ENCODE measurements at regions not wholly inside any gene's neighbourhood (a gene's known extent, or its start where the extent isn't known, plus 50 kb on each side); places are given as distances from the start of the nearest gene placed in this dataset.
A peak's percentile ranks its signal among the peaks of the same experiment; 100 is the strongest.
"Not testable (repeated sequence)": the region's sequence is repeated elsewhere in the genome, so short reads cannot be mapped to it uniquely, and the experiment has no call there.

GRCh38 chr5:175344331-175345195, 99.4 kb downstream of the DRD1 start:
- no peak for DNase-seq

GRCh38 chr5:175343308-175343707, 100.7 kb downstream of the DRD1 start:
- no peak for DNase-seq

GRCh38 chr5:175340180-175340579, 103.8 kb downstream of the DRD1 start:
- no peak for DNase-seq

- peak; percentile 24 for DNase-seq
Observed at GRCh38 chr5:175337680-175338079, 106.3 kb downstream of the DRD1 start.

- peak; percentile 82 for DNase-seq
Observed at GRCh38 chr5:175336781-175337180, 107.2 kb downstream of the DRD1 start.

GRCh38 chr5:175335691-175336090, 108.3 kb downstream of the DRD1 start:
- no peak for DNase-seq

- DNase-seq, result not testable (repeated sequence)
Observed at GRCh38 chr5:175331173-175332036, 112.6 kb downstream of the DRD1 start.

GRCh38 chr5:175329976-175330375, 114.0 kb downstream of the DRD1 start:
- no peak for DNase-seq

- DNase-seq, result no peak
Observed at GRCh38 chr5:175328687-175329086, 115.3 kb downstream of the DRD1 start.

GRCh38 chr5:175328176-175328575, 115.8 kb downstream of the DRD1 start:
- DNase-seq, result no peak

GRCh38 chr5:175325681-175326080, 118.3 kb downstream of the DRD1 start:
- no peak for DNase-seq

- DNase-seq, result no peak
Observed at GRCh38 chr5:175321927-175322532, 122.0 kb downstream of the DRD1 start.

GRCh38 chr5:175319199-175319598, 124.8 kb downstream of the DRD1 start:
- DNase-seq, result no peak

- no peak for DNase-seq
Observed at GRCh38 chr5:175317872-175318271, 126.1 kb downstream of the DRD1 start.

GRCh38 chr5:175309218-175309810, 134.7 kb downstream of the DRD1 start:
- no peak for DNase-seq

- DNase-seq, result no peak
Observed at GRCh38 chr5:175308701-175309100, 135.3 kb downstream of the DRD1 start.

- DNase-seq, result no peak
Observed at GRCh38 chr5:175306381-175306780, 137.6 kb downstream of the DRD1 start.

GRCh38 chr5:175305251-175305650, 138.7 kb downstream of the DRD1 start:
- no peak for DNase-seq

GRCh38 chr5:175290379-175290778, 153.6 kb downstream of the DRD1 start:
- peak; percentile 20 for DNase-seq

- no peak for DNase-seq
Observed at GRCh38 chr5:175288048-175288621, 155.8 kb downstream of the DRD1 start.

- no peak for DNase-seq
Observed at GRCh38 chr5:175286981-175287380, 157.0 kb downstream of the DRD1 start.

- DNase-seq, result no peak
Observed at GRCh38 chr5:175285261-175285660, 158.7 kb downstream of the DRD1 start.

- no peak for DNase-seq
Observed at GRCh38 chr5:175284806-175285205, 159.2 kb downstream of the DRD1 start.
